ENCODE measurements at regions not wholly inside any gene's neighbourhood (a gene's known extent, or its start where the extent isn't known, plus 50 kb on each side); places are given as distances from the start of the nearest gene placed in this dataset.

DNA sequence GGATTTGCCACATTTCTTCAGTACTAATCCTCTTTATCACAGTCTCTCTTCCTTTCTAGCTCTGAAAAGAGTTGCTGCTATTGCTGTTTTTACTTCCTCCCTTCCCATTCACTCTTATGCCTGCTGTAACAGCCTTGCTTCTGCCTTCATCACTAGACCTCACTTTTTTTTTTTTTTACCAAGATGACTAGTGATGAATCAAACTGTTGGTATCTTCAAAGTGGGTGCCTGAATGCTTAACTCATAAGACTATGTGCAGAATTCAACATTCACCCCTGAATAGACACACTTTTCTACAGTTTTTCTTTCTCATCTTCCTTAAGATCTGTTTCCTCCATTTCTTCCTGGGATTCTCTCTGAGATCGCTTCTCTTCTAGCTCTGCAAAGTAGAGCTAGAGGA lies 217.2 kb upstream of the HTR2A start:
- Histone ChIP-seq H3K4me3 (ENCODE audit: low read length) (no peak overlapping the region), H3K9me3 (ENCODE audit: control insufficient read depth, low read length) (no peaks in the 10 kb centered on the region), H3K4me1 (ENCODE audit: control insufficient read depth, insufficient read depth, low read length) (no peaks in the 10 kb centered on the region), H3K27me3 (ENCODE audit: control insufficient read depth, insufficient read depth) (no peaks in the 10 kb centered on the region), H3K27ac (ENCODE audit: low read length) (no peak overlapping the region)
- intact Hi-C loops (cut with DNase I): no loop called here
- DNase-seq: no peak
- WGBS: 90% methylated on average over 1 of the region's 1 CpG
- no peak for ATAC-seq

DNA sequence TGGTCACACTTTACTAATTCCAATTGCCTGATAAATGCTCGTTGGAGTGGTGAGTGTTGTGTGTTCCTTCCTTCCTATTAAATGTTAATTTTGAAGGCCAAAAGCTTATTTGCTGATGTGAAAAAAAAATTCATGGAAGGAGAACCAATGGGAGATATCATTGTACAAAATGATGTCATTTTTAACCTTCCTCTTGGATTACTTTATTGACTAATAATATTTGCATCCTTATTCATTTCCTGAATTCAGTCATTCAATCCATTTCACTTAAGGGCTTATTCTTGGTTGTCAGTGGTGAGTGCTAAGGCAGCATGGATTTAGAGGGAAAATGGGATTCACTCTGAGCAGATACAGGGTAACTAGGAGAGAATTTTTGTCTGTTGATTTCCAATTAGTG lies 216.0 kb upstream of the HTR2A start:
- WGBS: 56% methylated on average over 1 of the region's 1 CpG
- no peak overlapping the region for H3K27ac ChIP-seq (ENCODE audit: low read length)
- ATAC-seq: no peak
- no peaks in the 10 kb centered on the region for H3K4me1 ChIP-seq (ENCODE audit: control insufficient read depth, insufficient read depth, low read length)
- H3K4me3 ChIP-seq (ENCODE audit: low read length): no peak overlapping the region
- no peaks in the 10 kb centered on the region for H3K9me3 ChIP-seq (ENCODE audit: control insufficient read depth, low read length)
- intact Hi-C loops (cut with DNase I): no loop called here
- DNase-seq: no peak
- no peaks in the 10 kb centered on the region for H3K27me3 ChIP-seq (ENCODE audit: control insufficient read depth, insufficient read depth)

DNA sequence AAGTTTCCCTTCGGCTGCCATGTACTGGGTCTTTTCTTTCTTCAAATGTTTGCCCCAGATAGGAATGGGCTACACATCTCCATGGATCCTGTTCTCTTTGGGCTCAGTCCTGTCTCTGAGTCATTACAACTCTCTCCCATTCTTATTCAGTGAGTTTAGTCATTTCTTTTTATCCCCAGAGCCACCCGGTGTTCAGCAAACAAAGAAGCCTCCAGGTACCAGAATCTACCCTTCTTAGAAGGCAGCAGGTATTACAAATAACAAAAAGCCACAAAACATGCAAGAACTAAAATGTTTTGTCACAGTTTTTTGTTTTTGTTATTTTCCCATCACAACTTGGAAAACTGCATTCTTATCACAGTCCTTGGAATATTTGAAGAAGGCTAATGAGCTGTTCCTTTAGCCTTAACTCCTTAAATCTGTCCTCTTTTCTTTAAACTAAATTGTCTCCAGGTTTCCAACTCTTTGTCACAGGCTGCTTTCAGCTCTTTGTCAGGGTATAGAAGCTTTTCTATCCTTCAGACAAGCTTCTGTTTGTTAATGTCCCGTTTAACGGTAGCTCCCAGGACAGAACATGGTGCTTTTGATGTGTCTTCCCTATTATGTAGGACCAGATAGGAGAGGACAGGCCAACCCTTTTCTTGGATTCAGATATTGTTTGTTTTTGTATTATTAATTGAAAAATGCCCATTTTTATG lies 215.5 kb upstream of the HTR2A start:
- intact Hi-C loops (cut with DNase I): no loop called here
- H3K4me1 ChIP-seq (ENCODE audit: control insufficient read depth, insufficient read depth, low read length): no peaks in the 10 kb centered on the region
- no peaks in the 10 kb centered on the region for H3K9me3 ChIP-seq (ENCODE audit: control insufficient read depth, low read length)
- H3K27ac ChIP-seq (ENCODE audit: low read length): no peak overlapping the region
- ATAC-seq: no peak
- 74% methylated on average over 4 of the region's 4 CpGs for WGBS
- no peak overlapping the region for H3K4me3 ChIP-seq (ENCODE audit: low read length)
- H3K27me3 ChIP-seq (ENCODE audit: control insufficient read depth, insufficient read depth): no peaks in the 10 kb centered on the region
- DNase-seq: no peak

DNA sequence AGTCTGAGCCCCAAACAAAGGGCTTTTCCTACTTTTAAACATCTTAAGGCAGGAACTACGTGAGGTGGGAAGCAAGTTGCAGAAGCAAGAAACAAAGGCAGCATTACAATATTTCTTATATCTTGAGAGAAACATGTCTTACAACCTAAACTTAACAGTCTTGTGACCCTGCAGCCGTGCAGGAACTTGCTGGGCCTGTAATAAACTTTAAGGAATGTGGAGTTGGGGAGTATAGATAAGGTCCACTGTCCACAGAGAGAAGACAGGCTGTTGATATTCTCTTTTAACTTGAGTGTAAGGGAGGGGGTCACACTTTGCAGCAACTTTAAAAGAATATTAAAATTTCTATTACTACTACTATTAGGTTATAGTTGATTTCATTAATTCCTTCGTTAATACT lies 214.6 kb upstream of the HTR2A start:
- H3K4me3 ChIP-seq (ENCODE audit: low read length): no peak overlapping the region
- no peaks in the 10 kb centered on the region for H3K27me3 ChIP-seq (ENCODE audit: control insufficient read depth, insufficient read depth)
- no peak overlapping the region for H3K27ac ChIP-seq (ENCODE audit: low read length)
- ATAC-seq (no peak), DNase-seq (no peak)
- intact Hi-C loops (cut with DNase I): no loop called here
- 54% methylated on average over 3 of the region's 3 CpGs for WGBS
- no peaks in the 10 kb centered on the region for H3K4me1 ChIP-seq (ENCODE audit: control insufficient read depth, insufficient read depth, low read length)
- H3K9me3 ChIP-seq (ENCODE audit: control insufficient read depth, low read length): no peaks in the 10 kb centered on the region

DNA sequence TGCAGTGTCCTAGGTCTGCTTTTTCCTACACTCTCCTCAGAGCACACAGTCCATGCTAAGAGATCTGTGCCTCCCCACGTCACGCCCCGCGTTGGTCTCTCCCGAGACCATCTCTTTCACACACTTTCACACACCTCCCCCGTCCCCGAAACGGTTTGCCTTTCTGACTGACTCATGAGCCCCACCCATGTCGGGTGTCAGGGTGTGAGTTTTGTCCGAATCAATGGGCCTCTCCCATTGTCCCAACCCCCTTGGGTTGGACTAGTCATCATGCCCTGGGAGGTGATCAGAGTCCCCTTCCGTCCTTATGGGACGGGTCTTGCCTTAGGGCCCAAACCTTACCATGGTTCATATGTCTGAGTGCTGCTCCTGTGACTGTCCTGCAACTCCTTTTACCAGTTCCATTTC lies 214.0 kb upstream of the HTR2A start:
- intact Hi-C loops (cut with DNase I): no loop called here
- ATAC-seq: no peak

GRCh38 chr13:47110141-47110540 lies 213.3 kb upstream of the HTR2A start:
- WGBS: 86% methylated on average over 4 of the region's 4 CpGs
- no peaks in the 10 kb centered on the region for H3K4me1 ChIP-seq (ENCODE audit: control insufficient read depth, insufficient read depth, low read length)
- H3K9me3 ChIP-seq (ENCODE audit: control insufficient read depth, low read length): no peaks in the 10 kb centered on the region
- H3K4me3 ChIP-seq (ENCODE audit: low read length): no peak overlapping the region
- ATAC-seq (no peak), DNase-seq (no peak)
- no peaks in the 10 kb centered on the region for H3K27me3 ChIP-seq (ENCODE audit: control insufficient read depth, insufficient read depth)
- H3K27ac ChIP-seq (ENCODE audit: low read length): no peak overlapping the region
- intact Hi-C loops (cut with DNase I): no loop called here

More for the DNA sequence above, 214.0 kb upstream of the HTR2A start:
- WGBS: 86% methylated on average over 12 of the region's 12 CpGs
- Histone ChIP-seq H3K27me3 (ENCODE audit: control insufficient read depth, insufficient read depth) (no peaks in the 10 kb centered on the region), H3K9me3 (ENCODE audit: control insufficient read depth, low read length) (no peaks in the 10 kb centered on the region), H3K4me1 (ENCODE audit: control insufficient read depth, insufficient read depth, low read length) (no peaks in the 10 kb centered on the region), H3K27ac (ENCODE audit: low read length) (no peak overlapping the region), H3K4me3 (ENCODE audit: low read length) (no peak overlapping the region)
- peak in 1 of 3 donors; percentile 17 for DNase-seq

GRCh38 chr13:47109028-47109427 lies 212.2 kb upstream of the HTR2A start:
- intact Hi-C loops (cut with DNase I): no loop called here
- ATAC-seq (no peak), DNase-seq (no peak)
- Histone ChIP-seq H3K9me3 (ENCODE audit: control insufficient read depth, low read length) (no peaks in the 10 kb centered on the region), H3K27me3 (ENCODE audit: control insufficient read depth, insufficient read depth) (no peaks in the 10 kb centered on the region), H3K4me3 (ENCODE audit: low read length) (no peak overlapping the region), H3K4me1 (ENCODE audit: control insufficient read depth, insufficient read depth, low read length) (no peaks in the 10 kb centered on the region), H3K27ac (ENCODE audit: low read length) (no peak overlapping the region)
- 69% methylated on average over 4 of the region's 4 CpGs for WGBS

GRCh38 chr13:47100214-47100853 lies 203.5 kb upstream of the HTR2A start:
- Histone ChIP-seq H3K27me3 (ENCODE audit: control insufficient read depth, insufficient read depth) (no peaks in the 10 kb centered on the region), H3K27ac (ENCODE audit: low read length) (no peak overlapping the region), H3K9me3 (ENCODE audit: control insufficient read depth, low read length) (no peaks in the 10 kb centered on the region), H3K4me1 (ENCODE audit: control insufficient read depth, insufficient read depth, low read length) (no peaks in the 10 kb centered on the region), H3K4me3 (ENCODE audit: low read length) (no peak overlapping the region)
- no peak for DNase-seq
- intact Hi-C loops (cut with DNase I): no loop called here
- ATAC-seq: no peak
- WGBS: 71% methylated on average over 4 of the region's 4 CpGs

DNA sequence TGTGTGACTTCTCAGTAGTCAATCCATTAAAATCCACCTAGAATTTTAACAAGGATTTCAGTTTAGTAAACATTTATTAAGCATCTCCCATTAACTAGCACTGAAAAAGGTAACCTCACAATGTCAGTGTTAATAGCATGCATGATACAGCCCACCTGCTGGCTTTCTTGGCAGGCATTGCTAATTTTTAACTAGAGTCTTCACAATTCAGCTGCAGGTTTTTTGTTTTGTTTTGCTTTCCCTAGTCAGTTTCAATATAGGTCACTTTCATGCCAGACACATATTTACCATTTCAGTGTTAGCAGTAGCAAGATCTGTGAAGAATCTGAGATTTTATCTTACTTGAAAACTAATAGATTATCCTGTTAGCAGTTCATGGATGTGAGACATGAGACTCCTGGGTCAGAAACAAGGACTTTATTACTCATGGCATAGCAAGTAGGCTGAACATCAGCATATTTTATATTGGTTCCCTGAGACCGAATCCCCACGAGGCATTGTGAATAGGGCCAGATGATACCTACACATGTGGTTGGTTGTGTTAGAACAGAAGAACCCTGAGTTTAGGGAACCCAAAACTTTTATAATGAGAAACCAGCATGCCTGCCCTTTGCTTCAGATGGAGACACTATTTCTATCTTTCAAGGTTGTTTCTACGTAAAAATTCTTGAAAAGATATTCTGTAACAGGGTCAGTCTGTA lies 198.0 kb upstream of the HTR2A start:
- intact Hi-C loops (cut with DNase I): no loop called here
- ATAC-seq (no peak), DNase-seq (no peak)
- Histone ChIP-seq H3K27me3 (ENCODE audit: control insufficient read depth, insufficient read depth) (no peaks in the 10 kb centered on the region), H3K9me3 (ENCODE audit: control insufficient read depth, low read length) (no peaks in the 10 kb centered on the region), H3K27ac (ENCODE audit: low read length) (no peak overlapping the region), H3K4me3 (ENCODE audit: low read length) (no peak overlapping the region), H3K4me1 (ENCODE audit: control insufficient read depth, insufficient read depth, low read length) (no peaks in the 10 kb centered on the region)
- WGBS: 70% methylated on average over 3 of the region's 3 CpGs

DNA sequence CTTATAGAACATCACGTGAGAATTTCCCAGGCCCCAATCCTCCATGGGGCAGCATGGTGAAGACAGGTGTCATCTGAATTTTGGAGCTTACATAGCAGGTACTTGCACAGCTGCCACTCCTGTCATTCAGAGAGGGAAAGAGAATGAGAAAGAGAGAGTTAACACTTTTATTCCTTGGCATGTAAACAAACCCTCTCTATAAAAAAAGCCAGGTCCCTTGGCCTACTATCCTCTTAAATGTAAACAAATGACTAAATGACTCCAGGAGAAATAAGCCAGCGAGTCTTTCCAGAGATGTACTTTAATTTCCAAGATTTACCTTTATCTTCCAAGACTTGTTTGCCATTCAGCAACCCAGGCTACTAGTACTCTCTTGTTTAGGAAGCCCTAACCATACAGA lies 195.3 kb upstream of the HTR2A start:
- Histone ChIP-seq H3K9me3 (ENCODE audit: control insufficient read depth, low read length) (no peaks in the 10 kb centered on the region), H3K4me3 (ENCODE audit: low read length) (no peak overlapping the region), H3K4me1 (ENCODE audit: control insufficient read depth, insufficient read depth, low read length) (no peaks in the 10 kb centered on the region), H3K27me3 (ENCODE audit: control insufficient read depth, insufficient read depth) (no peaks in the 10 kb centered on the region), H3K27ac (ENCODE audit: low read length) (no peak overlapping the region)
- intact Hi-C loops (cut with DNase I): no loop called here
- WGBS: 73% methylated on average over 2 of the region's 2 CpGs
- no peak for ATAC-seq
- DNase-seq: no peak

DNA sequence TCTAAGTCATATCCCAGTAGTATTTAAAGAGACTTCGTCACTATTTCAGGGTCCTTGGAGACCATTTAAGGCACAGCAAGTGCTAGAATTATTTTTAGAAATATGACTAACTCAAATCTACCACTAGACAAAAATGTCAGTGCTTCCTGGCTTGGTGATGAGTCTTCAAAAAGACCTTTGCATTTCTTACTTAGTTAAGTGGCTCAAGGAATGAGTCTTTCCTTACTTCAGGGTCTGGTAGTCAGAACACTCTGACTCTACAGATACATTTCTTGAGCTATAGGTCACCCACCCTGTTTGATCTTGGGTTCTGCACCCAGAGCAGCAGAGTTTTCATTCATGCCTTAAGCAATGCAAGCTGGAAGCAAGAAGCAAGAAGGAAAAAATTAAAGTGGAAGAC lies 191.0 kb upstream of the HTR2A start:
- intact Hi-C loops (cut with DNase I): no loop called here
- WGBS: 30% methylated on average over 1 of the region's 1 CpG
- no peak overlapping the region for H3K27ac ChIP-seq (ENCODE audit: low read length)
- DNase-seq (no peak), ATAC-seq (no peak)
- H3K4me3 ChIP-seq (ENCODE audit: low read length): no peak overlapping the region
- no peaks in the 10 kb centered on the region for H3K4me1 ChIP-seq (ENCODE audit: control insufficient read depth, insufficient read depth, low read length)
- H3K27me3 ChIP-seq (ENCODE audit: control insufficient read depth, insufficient read depth): no peaks in the 10 kb centered on the region
- H3K9me3 ChIP-seq (ENCODE audit: control insufficient read depth, low read length): no peaks in the 10 kb centered on the region

Measured in right cardiac atrium (tissue), 5 donors.